ENCODE measurements at regions not wholly inside any gene's neighbourhood (a gene's known extent, or its start where the extent isn't known, plus 50 kb on each side); places are given as distances from the start of the nearest gene placed in this dataset.

DNA sequence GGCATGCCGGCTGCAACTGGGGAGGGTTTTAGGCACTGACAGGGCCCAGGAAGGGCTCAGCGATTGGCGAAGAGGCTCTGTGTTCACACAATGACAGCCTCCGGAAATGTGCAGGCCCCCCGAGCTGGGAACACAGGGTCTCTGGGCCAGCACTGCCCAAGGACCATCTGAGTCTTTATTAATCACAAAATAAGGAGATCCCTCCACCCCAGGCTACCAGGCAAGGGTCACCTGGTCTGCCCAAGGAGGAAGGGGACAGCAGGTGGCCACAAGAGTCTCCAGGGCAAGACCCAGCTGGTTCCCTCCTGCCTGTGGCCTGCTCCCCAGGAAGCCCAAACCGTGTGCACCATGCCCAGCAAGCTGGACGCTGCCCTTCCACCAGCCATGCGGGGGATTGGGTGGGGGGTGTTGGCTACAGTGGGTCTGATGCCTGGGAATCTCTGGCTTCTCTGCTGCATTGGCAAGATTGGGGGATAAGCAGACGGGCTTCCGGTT lies 52.1 kb upstream of the TNRC6C start:
- DNase-seq: no peak

DNA sequence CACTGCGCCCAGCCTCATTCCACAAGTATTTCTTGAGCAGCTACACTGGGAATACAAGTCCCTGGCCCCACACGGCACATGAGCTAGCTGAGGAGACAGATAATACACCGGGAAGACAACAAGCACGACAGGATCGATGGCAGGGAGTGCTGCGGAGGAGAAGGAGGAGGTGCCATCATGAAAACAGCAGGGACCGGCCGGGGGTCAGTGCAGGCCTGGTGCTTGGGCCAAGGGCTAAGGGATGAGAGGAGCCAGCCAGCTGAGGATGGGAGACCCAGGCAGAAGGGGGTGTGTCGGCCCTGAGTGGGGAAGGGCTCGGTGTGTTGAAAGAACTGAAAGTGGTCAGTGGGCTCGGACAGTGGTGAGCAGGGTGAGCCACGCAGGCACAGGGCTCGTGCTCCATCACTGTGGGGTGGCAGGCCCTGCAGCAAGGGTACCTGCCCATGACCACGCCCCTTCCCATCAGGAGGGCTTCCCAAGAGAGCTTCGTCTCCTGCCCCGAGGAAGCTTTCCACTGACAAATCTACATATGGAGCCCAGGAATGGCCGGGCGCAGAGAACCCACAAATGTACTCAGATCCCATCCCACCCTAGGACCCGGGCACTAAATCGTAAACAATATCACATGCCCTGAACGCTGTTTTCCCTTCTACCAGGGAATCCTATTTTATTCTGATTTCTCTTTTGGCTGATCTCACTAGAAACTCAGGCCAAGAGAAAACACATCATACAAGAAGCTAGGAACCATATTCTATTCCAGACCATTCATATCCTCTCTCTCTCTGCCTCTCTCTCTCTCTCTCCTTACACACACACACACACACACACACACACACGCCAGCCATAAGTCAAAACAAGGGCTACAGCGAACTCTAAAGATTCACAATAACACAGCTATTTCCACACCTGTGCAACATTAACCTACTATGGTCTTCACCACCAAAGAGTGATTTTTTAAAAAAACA lies 50.7 kb upstream of the TNRC6C start:
- DNase-seq: no peak

DNA sequence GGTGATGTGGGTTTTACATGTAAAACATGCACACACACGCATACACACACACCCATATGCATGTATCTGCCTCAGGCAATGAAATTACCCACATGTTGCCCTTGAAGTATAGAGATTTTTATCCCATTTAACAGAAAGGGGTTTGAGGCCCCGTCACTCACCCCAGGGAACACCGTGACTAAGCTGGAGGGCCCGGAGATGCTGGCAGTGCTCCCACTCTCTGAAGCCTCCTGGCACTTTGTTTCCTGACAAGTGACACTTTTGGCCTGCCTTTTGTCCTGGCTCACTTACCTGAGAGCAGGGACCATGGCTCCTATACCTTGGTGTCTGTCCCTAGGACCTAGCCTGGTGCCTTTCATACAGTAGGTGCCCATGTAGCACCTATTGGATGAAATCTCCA lies 50.0 kb upstream of the TNRC6C start:
- no peak for DNase-seq

All from NCI-H146 (cell line).